ENCODE measurements at regions not wholly inside any gene's neighbourhood (a gene's known extent, or its start where the extent isn't known, plus 50 kb on each side); places are given as distances from the start of the nearest gene placed in this dataset.

DNA sequence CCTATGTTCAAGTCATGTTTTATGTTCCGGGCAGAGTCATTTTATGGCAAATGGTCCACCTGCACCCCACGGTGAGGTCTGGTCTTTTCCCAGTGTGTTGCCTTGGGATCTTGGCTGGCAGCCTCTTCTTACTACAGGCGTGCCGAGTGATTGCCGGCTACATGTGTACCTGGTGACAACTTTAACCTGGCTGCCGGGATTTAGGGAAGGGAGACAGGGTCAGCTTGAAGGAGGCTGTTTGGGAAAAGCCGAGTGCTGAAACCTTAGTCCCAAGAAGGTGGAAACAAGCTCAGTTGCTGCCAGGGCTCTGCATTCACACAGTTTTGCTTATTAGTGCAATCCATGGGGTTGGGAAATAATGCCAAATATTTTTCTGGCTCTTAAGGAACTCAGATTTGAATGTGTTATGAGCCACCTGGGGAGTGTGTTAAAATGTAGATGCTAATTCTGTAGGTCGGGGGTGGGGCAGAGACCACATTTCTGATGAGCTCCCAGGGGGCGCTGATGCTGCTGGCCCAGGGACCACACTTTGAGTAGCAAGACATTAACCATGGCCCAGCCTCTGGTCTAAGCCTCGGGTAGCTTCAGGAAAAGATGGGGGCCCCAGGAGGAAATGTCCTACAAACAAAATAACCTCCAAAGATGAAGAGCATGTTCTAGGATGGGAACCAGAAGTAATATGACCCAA is 179.6 kb downstream of the TBX5 start:
- TF ChIP-seq EZH2 (IDR thresholded peaks at IDR 0.05; ENCODE audit: borderline replicate concordance, insufficient read depth, low read length, poor library complexity, severe bottlenecking) (no peak), POLR2AphosphoS5 (IDR thresholded peaks at IDR 0.05) (no peak), EP300 (conservative IDR thresholded peaks at IDR 0.05; ENCODE audit: poor library complexity, severe bottlenecking) (no peak), TAF1 (IDR thresholded peaks at IDR 0.05; ENCODE audit: low read depth) (no peak), RAD21 (conservative IDR thresholded peaks at IDR 0.05) (no peak)
- TF ChIP-seq, protein P1, sequence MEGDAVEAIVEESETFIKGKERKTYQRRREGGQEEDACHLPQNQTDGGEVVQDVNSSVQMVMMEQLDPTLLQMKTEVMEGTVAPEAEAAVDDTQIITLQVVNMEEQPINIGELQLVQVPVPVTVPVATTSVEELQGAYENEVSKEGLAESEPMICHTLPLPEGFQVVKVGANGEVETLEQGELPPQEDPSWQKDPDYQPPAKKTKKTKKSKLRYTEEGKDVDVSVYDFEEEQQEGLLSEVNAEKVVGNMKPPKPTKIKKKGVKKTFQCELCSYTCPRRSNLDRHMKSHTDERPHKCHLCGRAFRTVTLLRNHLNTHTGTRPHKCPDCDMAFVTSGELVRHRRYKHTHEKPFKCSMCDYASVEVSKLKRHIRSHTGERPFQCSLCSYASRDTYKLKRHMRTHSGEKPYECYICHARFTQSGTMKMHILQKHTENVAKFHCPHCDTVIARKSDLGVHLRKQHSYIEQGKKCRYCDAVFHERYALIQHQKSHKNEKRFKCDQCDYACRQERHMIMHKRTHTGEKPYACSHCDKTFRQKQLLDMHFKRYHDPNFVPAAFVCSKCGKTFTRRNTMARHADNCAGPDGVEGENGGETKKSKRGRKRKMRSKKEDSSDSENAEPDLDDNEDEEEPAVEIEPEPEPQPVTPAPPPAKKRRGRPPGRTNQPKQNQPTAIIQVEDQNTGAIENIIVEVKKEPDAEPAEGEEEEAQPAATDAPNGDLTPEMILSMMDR (IDR thresholded peaks at IDR 0.05; ENCODE audit: poor library complexity, severe bottlenecking): no peak
- TF ChIP-seq, protein P2, sequence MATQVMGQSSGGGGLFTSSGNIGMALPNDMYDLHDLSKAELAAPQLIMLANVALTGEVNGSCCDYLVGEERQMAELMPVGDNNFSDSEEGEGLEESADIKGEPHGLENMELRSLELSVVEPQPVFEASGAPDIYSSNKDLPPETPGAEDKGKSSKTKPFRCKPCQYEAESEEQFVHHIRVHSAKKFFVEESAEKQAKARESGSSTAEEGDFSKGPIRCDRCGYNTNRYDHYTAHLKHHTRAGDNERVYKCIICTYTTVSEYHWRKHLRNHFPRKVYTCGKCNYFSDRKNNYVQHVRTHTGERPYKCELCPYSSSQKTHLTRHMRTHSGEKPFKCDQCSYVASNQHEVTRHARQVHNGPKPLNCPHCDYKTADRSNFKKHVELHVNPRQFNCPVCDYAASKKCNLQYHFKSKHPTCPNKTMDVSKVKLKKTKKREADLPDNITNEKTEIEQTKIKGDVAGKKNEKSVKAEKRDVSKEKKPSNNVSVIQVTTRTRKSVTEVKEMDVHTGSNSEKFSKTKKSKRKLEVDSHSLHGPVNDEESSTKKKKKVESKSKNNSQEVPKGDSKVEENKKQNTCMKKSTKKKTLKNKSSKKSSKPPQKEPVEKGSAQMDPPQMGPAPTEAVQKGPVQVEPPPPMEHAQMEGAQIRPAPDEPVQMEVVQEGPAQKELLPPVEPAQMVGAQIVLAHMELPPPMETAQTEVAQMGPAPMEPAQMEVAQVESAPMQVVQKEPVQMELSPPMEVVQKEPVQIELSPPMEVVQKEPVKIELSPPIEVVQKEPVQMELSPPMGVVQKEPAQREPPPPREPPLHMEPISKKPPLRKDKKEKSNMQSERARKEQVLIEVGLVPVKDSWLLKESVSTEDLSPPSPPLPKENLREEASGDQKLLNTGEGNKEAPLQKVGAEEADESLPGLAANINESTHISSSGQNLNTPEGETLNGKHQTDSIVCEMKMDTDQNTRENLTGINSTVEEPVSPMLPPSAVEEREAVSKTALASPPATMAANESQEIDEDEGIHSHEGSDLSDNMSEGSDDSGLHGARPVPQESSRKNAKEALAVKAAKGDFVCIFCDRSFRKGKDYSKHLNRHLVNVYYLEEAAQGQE (IDR thresholded peaks at IDR 0.05; ENCODE audit: borderline replicate concordance): no peak

Measured in neural cell (in vitro differentiated cells).